ENCODE measurements at regions not wholly inside any gene's neighbourhood (a gene's known extent, or its start where the extent isn't known, plus 50 kb on each side); places are given as distances from the start of the nearest gene placed in this dataset.

DNA sequence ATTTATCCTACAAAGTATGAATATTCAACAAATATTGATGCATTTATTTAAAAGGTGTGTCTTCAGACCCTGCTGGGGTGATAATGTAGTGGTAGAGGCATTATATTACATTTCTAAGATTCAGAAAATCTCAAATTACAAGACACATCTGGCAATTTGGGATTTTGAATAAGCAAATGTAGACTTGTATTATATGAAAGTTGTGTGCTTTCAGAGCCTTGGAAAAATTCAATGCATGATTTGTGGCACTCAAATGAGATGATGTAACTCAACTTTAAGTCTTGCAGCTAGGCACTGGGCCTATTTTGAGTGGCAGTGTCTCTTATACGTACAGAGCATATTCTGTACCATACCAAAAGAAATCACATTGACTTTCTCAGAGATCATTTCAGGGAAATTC, 214.4 kb downstream of the ETS1 start:
- Histone ChIP-seq H2AFZ (no peak overlapping the region), H3K27ac (ENCODE audit: low read depth) (no peak overlapping the region), H3K79me2 (replicated peaks; ENCODE audit: insufficient read depth) (no peaks in the 10 kb centered on the region), H3K4me2 (no peak overlapping the region), H4K20me1 (replicated peaks; ENCODE audit: insufficient read depth) (no peaks in the 10 kb centered on the region), H3K36me3 (ENCODE audit: insufficient read depth) (no peaks in the 10 kb centered on the region), H3K4me1 (ENCODE audit: insufficient read depth) (0 out of 2 replicates have a peak, but pooled peaks cover 4% of the 10 kb centered on the region), H3K4me3 (no peak overlapping the region), H3K9me2 (ENCODE audit: insufficient read depth) (0 out of 2 replicates have a peak, but pooled peaks cover 5% of the 10 kb centered on the region), H3F3A (replicated peaks; ENCODE audit: low read depth) (no peaks in the 10 kb centered on the region), H3K27me3 (ENCODE audit: insufficient read depth) (no peaks in the 10 kb centered on the region)
- H3K27me3 Mint-ChIP-seq (ENCODE audit: insufficient read depth, low read depth, poor library complexity): no peaks in the 10 kb centered on the region
- H3K4me3 Mint-ChIP-seq: no peak overlapping the region
- ATAC-seq: no peak
- H3K9me3 Mint-ChIP-seq: no peaks in the 10 kb centered on the region
- H3K36me3 Mint-ChIP-seq (ENCODE audit: low read depth): no peaks in the 10 kb centered on the region
- no peak for TF ChIP-seq EZH2phosphoT487 (IDR thresholded peaks at IDR 0.05; ENCODE audit: unreplicated experiment)
- no peak for TF ChIP-seq CREB1 (CRISPR knock-in tag; IDR thresholded peaks at IDR 0.05; ENCODE audit: low read depth)
- TF ChIP-seq, protein P1, sequence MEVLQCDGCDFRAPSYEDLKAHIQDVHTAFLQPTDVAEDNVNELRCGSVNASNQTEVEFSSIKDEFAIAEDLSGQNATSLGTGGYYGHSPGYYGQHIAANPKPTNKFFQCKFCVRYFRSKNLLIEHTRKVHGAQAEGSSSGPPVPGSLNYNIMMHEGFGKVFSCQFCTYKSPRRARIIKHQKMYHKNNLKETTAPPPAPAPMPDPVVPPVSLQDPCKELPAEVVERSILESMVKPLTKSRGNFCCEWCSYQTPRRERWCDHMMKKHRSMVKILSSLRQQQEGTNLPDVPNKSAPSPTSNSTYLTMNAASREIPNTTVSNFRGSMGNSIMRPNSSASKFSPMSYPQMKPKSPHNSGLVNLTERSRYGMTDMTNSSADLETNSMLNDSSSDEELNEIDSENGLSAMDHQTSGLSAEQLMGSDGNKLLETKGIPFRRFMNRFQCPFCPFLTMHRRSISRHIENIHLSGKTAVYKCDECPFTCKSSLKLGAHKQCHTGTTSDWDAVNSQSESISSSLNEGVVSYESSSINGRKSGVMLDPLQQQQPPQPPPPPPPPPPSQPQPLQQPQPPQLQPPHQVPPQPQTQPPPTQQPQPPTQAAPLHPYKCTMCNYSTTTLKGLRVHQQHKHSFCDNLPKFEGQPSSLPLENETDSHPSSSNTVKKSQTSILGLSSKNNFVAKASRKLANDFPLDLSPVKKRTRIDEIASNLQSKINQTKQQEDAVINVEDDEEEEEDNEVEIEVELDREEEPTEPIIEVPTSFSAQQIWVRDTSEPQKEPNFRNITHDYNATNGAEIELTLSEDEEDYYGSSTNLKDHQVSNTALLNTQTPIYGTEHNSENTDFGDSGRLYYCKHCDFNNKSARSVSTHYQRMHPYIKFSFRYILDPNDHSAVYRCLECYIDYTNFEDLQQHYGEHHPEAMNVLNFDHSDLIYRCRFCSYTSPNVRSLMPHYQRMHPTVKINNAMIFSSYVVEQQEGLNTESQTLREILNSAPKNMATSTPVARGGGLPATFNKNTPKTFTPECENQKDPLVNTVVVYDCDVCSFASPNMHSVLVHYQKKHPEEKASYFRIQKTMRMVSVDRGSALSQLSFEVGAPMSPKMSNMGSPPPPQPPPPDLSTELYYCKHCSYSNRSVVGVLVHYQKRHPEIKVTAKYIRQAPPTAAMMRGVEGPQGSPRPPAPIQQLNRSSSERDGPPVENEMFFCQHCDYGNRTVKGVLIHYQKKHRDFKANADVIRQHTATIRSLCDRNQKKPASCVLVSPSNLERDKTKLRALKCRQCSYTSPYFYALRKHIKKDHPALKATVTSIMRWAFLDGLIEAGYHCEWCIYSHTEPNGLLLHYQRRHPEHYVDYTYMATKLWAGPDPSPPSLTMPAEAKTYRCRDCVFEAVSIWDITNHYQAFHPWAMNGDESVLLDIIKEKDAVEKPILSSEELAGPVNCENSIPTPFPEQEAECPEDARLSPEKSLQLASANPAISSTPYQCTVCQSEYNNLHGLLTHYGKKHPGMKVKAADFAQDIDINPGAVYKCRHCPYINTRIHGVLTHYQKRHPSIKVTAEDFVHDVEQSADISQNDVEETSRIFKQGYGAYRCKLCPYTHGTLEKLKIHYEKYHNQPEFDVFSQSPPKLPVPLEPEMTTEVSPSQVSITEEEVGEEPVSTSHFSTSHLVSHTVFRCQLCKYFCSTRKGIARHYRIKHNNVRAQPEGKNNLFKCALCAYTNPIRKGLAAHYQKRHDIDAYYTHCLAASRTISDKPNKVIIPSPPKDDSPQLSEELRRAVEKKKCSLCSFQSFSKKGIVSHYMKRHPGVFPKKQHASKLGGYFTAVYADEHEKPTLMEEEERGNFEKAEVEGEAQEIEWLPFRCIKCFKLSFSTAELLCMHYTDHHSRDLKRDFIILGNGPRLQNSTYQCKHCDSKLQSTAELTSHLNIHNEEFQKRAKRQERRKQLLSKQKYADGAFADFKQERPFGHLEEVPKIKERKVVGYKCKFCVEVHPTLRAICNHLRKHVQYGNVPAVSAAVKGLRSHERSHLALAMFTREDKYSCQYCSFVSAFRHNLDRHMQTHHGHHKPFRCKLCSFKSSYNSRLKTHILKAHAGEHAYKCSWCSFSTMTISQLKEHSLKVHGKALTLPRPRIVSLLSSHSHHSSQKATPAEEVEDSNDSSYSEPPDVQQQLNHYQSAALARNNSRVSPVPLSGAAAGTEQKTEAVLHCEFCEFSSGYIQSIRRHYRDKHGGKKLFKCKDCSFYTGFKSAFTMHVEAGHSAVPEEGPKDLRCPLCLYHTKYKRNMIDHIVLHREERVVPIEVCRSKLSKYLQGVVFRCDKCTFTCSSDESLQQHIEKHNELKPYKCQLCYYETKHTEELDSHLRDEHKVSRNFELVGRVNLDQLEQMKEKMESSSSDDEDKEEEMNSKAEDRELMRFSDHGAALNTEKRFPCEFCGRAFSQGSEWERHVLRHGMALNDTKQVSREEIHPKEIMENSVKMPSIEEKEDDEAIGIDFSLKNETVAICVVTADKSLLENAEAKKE (CRISPR knock-in tag; IDR thresholded peaks at IDR 0.05): no peak
- TF ChIP-seq POLR2AphosphoS5 (IDR thresholded peaks at IDR 0.05; ENCODE audit: low read depth): no peak
- no peak for TF ChIP-seq NANOG (IDR thresholded peaks at IDR 0.05; ENCODE audit: borderline replicate concordance)
- TF ChIP-seq CTCF (conservative IDR thresholded peaks at IDR 0.05; ENCODE audit: low read depth in 2 of 2): no peak
- TF ChIP-seq, protein P2, sequence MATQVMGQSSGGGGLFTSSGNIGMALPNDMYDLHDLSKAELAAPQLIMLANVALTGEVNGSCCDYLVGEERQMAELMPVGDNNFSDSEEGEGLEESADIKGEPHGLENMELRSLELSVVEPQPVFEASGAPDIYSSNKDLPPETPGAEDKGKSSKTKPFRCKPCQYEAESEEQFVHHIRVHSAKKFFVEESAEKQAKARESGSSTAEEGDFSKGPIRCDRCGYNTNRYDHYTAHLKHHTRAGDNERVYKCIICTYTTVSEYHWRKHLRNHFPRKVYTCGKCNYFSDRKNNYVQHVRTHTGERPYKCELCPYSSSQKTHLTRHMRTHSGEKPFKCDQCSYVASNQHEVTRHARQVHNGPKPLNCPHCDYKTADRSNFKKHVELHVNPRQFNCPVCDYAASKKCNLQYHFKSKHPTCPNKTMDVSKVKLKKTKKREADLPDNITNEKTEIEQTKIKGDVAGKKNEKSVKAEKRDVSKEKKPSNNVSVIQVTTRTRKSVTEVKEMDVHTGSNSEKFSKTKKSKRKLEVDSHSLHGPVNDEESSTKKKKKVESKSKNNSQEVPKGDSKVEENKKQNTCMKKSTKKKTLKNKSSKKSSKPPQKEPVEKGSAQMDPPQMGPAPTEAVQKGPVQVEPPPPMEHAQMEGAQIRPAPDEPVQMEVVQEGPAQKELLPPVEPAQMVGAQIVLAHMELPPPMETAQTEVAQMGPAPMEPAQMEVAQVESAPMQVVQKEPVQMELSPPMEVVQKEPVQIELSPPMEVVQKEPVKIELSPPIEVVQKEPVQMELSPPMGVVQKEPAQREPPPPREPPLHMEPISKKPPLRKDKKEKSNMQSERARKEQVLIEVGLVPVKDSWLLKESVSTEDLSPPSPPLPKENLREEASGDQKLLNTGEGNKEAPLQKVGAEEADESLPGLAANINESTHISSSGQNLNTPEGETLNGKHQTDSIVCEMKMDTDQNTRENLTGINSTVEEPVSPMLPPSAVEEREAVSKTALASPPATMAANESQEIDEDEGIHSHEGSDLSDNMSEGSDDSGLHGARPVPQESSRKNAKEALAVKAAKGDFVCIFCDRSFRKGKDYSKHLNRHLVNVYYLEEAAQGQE (IDR thresholded peaks at IDR 0.05; ENCODE audit: unreplicated experiment): no peak
- TF ChIP-seq ZNF114 (CRISPR knock-in tag; IDR thresholded peaks at IDR 0.05): no peak
- no peak for TF ChIP-seq JUNB (IDR thresholded peaks at IDR 0.05; ENCODE audit: unreplicated experiment)
- TF ChIP-seq EZH2 (IDR thresholded peaks at IDR 0.05; ENCODE audit: low read depth, unreplicated experiment): no peak
- TF ChIP-seq ETS1 (IDR thresholded peaks at IDR 0.05): no peak
- TF ChIP-seq STAT1 (IDR thresholded peaks at IDR 0.05; ENCODE audit: unreplicated experiment): no peak
- no peak for TF ChIP-seq ZNF331 (CRISPR knock-in tag; IDR thresholded peaks at IDR 0.05; ENCODE audit: low read depth)
- peaks cover 7% of the 10 kb centered on the region; the same call in 2 of the 3 replicates for H3K4me1 Mint-ChIP-seq
- no peak overlapping the region for H3K27ac Mint-ChIP-seq
- no peak for DNase-seq (ENCODE audit: low spot score)

Measured in GM23338 (cell line).